GM18498 (cell line): ENCODE measurements at regions not wholly inside any gene's neighbourhood (a gene's known extent, or its start where the extent isn't known, plus 50 kb on each side); places are given as distances from the start of the nearest gene placed in this dataset.
A peak's percentile ranks its signal among the peaks of the same experiment; 100 is the strongest.
"Not testable (repeated sequence)": the region's sequence is repeated elsewhere in the genome, so short reads cannot be mapped to it uniquely, and the experiment has no call there.

Experiments used
- ATAC-seq: cut with Tn5 transposase; IDR thresholded peaks from one replicate; pipeline ENCODE4 v1.9.1; 2021; ENCODE audit warnings: mild to moderate bottlenecking, moderate library complexity; ENCODE audit not compliant: unreplicated experiment

GRCh38 chr7:131867461-131867860, 311.0 kb upstream of the PODXL start:
- ATAC-seq: no peak

DNA sequence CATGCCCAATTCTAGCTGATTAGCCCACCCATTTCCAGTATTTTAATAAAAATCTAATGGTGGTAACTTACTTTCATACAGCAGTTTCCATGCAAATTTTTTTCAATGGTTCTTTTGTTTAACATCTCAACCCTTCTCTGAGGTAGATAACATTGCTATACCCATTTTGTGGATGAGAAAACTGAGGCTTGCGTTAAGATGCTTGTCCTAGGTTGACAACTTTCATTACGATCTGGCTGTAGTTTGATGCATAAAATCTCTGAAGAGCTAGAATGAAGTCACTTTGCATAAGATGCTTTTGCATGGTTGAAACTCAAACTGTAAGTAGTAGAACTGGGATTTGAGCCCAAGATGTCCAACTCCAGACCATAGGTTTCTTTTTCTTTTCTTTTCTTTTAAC, 309.5 kb upstream of the PODXL start:
- ATAC-seq: no peak

- ATAC-seq: no peak
Observed at GRCh38 chr7:131861620-131862346, 305.4 kb upstream of the PODXL start.

- ATAC-seq: peak; percentile 88
Observed at GRCh38 chr7:131859147-131859821, 302.9 kb upstream of the PODXL start.

- no peak for ATAC-seq
Observed at GRCh38 chr7:131858611-131859010, 302.2 kb upstream of the PODXL start.

DNA sequence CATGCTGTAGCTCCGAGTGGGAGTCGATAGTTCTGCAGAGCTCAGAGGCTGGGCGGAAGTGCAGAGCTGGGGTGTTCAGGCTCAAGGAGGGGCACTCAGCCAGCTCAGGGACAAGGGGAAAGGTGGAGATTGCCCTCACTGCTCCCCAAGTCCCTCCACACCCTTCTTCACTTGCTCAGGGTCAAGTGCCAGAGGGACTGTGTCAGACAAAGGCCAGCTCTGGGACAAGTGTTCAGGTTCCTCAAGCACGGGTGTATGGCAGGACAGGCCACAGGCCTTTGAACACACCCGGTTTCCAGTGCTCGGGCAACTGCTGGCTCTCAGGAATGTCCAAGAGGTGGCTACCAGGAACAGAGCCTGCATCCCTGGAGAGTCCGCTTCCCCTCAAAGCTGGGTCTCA, 293.0 kb upstream of the PODXL start:
- no peak for ATAC-seq

GRCh38 chr7:131848033-131848432, 291.6 kb upstream of the PODXL start:
- ATAC-seq: no peak

- ATAC-seq: no peak
Observed at GRCh38 chr7:131845573-131846314, 289.3 kb upstream of the PODXL start.

GRCh38 chr7:131844369-131844768, 287.9 kb upstream of the PODXL start:
- ATAC-seq: no peak

- no peak for ATAC-seq
Observed at GRCh38 chr7:131843898-131844331, 287.5 kb upstream of the PODXL start.

- ATAC-seq: no peak
Observed at GRCh38 chr7:131839967-131840690, 283.7 kb upstream of the PODXL start.

DNA sequence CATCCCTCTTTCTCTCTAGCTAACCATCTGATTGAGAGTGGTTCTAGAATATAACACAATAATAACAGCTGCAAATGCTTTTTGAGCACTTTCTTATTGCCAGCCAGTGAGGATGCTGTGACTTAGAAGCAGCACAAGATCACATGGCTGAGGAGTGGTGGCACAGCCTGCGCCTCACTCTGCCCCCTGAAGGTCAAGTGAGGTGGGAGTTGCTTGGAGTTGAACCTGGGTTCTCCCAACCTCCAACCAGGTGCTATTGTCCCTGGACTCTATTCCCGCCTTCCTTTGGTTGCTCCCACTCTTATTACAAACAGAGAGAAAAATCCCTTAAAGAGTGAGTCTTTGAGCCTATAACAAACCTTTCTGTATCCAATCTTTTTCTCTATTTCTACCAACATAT, 280.3 kb upstream of the PODXL start:
- ATAC-seq: no peak

DNA sequence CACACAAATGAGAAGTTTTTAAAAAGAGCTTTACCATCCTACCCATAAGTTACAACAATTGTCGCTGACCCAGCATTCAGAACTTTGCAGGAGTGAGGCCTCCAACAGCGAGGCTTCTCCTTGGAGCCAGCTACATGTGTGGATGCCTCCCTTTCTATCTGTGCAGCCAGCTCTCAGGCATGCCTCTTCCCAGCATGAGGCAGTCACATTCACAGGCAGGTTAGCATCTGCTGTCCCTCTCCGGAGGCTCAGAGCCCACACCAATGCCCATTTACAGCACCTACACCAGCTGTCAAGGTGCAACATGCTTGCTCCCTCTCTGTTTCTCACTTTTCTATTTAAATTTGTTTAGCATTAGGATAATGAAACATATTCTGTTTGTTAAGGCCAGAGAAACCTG, 278.7 kb upstream of the PODXL start:
- no peak for ATAC-seq

- no peak for ATAC-seq
Observed at GRCh38 chr7:131830681-131831080, 274.3 kb upstream of the PODXL start.

- no peak for ATAC-seq
Observed at GRCh38 chr7:131829947-131830558, 273.6 kb upstream of the PODXL start.

DNA sequence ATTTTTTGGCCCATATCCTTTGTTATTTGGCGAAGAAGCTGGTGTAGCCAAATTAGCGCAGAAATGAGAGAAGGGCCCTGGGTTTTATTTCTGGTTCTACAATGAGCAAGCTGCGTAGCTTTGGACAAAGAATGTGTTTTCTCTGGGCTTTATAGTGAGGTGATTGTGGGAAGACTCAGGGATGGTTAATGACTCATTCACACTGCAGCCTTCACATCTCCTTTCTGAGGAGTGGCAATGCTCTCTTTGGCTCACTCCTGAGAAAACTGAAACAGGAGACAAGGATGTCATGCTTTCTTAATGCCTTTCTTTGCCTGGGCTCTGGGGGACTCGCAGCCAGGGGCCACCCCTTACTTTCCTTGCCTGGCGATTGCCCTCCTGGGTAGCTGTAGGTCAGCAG, 271.0 kb upstream of the PODXL start:
- no peak for ATAC-seq

- no peak for ATAC-seq
Observed at GRCh38 chr7:131826960-131827359, 270.5 kb upstream of the PODXL start.

- not testable (repeated sequence) for ATAC-seq
Observed at GRCh38 chr7:131823961-131824440, 267.6 kb upstream of the PODXL start.

DNA sequence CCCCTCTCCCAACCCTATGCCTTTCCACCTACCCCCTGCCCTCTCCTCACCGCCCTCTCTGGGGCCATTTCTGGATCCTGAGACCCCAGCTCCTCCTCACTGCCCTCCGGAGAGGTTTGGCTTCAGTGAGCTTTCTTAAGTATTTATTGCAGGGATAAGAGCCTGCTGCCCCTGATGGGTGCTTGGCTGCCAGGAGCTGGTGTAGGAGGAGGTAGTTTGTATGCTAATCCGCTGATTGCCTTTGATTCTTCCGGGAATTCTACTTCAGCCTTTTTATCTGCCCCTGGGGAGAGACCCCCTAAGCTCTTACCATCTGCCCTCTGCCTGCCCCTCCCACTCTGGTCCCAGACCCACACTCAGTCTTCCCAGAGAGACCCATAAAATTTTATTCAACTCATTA, 263.5 kb upstream of the PODXL start:
- ATAC-seq: no peak

- no peak for ATAC-seq
Observed at GRCh38 chr7:131816391-131817007, 260.1 kb upstream of the PODXL start.
